Colonic mucosa (tissue), 4 donors: ENCODE measurements at regions not wholly inside any gene's neighbourhood (a gene's known extent, or its start where the extent isn't known, plus 50 kb on each side); places are given as distances from the start of the nearest gene placed in this dataset.

Experiments used
- DNase-seq: peaks from one replicate; pipeline ENCODE4 v3.0.0-alpha.2; 2020
- H3K27ac ChIP-seq: fragments of 200-600 bp; one replicate; pipeline ENCODE4 v1.8.0; 2021
- H3K27me3 ChIP-seq: fragments of 200-600 bp; one replicate; pipeline ENCODE4 v1.8.0; 2021
- H3K36me3 ChIP-seq: fragments of 200-600 bp; one replicate; pipeline ENCODE4 v1.8.0; 2021
- H3K4me1 ChIP-seq: fragments of 200-600 bp; one replicate; pipeline ENCODE4 v1.8.0; 2021; ENCODE audit warnings: mild to moderate bottlenecking
- H3K4me3 ChIP-seq: fragments of 200-600 bp; one replicate; pipeline ENCODE4 v1.8.0; 2021
- H3K9ac ChIP-seq, 2 donors: one replicate each; pipeline ENCODE4 v1.7.0; 2013; ENCODE audit warnings: control low read depth in 2 of 2, low read depth in 2 of 2, low read length in 2 of 2
- H3K9me3 ChIP-seq: fragments of 200-600 bp; one replicate; pipeline ENCODE4 v1.8.0; 2021
- intact Hi-C: fragments of 100-400 bp; cut with DNase I; formaldehyde crosslinking; loops from one replicate; pipeline ENCODE4 v1.14.1; 2022
- TF ChIP-seq, protein P1 (sequence below): fragments of 200-600 bp; IDR thresholded peaks from one replicate; pipeline ENCODE4 v1.8.0; 2022; ENCODE audit warnings: antibody characterized with exemption, mild to moderate bottlenecking
- donor health status: healthy.
- donor health status: DM: no; HTN: no; CAD: no.
- donor health status: DM: no; HTN: no; CAD: no.

DNA sequence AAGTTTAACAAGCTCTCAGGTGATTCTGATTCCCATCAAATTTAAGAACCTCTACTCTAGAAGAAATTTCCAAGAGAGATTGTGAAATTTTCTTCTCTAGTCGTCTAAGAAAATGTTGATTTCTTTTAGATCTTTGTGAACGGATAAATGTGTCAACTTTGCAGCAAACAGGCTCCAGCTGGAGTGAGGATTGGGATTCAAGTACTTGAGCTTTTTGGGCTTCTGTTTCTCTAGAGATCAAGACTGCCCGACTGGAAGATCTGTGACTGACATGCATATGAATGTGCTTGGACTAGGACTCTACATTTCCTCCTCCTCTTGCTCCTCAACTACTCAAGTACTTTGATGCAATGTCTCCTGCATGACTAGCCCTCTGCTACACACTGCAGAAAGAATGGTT is 388.3 kb downstream of the TMEM38B start:
- no peaks in the 10 kb centered on the region for H3K4me1 ChIP-seq
- H3K36me3 ChIP-seq = no peaks in the 10 kb centered on the region
- TF ChIP-seq, protein P1, sequence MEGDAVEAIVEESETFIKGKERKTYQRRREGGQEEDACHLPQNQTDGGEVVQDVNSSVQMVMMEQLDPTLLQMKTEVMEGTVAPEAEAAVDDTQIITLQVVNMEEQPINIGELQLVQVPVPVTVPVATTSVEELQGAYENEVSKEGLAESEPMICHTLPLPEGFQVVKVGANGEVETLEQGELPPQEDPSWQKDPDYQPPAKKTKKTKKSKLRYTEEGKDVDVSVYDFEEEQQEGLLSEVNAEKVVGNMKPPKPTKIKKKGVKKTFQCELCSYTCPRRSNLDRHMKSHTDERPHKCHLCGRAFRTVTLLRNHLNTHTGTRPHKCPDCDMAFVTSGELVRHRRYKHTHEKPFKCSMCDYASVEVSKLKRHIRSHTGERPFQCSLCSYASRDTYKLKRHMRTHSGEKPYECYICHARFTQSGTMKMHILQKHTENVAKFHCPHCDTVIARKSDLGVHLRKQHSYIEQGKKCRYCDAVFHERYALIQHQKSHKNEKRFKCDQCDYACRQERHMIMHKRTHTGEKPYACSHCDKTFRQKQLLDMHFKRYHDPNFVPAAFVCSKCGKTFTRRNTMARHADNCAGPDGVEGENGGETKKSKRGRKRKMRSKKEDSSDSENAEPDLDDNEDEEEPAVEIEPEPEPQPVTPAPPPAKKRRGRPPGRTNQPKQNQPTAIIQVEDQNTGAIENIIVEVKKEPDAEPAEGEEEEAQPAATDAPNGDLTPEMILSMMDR = no peak
- H3K27me3 ChIP-seq = no peaks in the 10 kb centered on the region
- H3K27ac ChIP-seq = no peak overlapping the region
- DNase-seq = no peak
- intact Hi-C loops = no loop called here
- H3K4me3 ChIP-seq = no peak overlapping the region
- H3K9ac ChIP-seq = no peak overlapping the region
- no peaks in the 10 kb centered on the region for H3K9me3 ChIP-seq

DNA sequence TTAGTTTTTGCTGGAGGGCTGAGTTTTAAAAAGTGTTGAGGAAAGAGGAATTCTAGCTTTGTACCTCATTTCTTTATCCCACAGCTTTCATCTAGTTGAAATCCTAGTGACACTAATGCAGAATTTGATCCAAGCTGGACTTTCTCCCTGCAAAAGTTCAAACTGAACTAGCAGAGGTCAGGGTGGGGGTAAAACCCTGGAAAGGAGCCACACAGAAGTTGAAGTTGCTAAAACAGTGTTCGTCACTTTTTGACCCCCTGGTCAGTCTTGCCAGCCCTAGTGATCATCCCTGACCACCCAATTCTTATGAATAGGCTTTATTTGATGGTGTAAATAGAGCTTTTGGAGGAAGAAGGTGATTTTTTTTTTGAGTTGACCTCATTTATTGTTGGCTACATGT is 390.4 kb downstream of the TMEM38B start:
- no peaks in the 10 kb centered on the region for H3K27me3 ChIP-seq
- H3K9me3 ChIP-seq = no peaks in the 10 kb centered on the region
- no peak overlapping the region for H3K9ac ChIP-seq
- H3K36me3 ChIP-seq = no peaks in the 10 kb centered on the region
- TF ChIP-seq, protein P1 = no peak
- no peak overlapping the region for H3K4me3 ChIP-seq
- DNase-seq = no peak
- intact Hi-C loops = no loop called here
- H3K27ac ChIP-seq = no peak overlapping the region
- no peaks in the 10 kb centered on the region for H3K4me1 ChIP-seq

DNA sequence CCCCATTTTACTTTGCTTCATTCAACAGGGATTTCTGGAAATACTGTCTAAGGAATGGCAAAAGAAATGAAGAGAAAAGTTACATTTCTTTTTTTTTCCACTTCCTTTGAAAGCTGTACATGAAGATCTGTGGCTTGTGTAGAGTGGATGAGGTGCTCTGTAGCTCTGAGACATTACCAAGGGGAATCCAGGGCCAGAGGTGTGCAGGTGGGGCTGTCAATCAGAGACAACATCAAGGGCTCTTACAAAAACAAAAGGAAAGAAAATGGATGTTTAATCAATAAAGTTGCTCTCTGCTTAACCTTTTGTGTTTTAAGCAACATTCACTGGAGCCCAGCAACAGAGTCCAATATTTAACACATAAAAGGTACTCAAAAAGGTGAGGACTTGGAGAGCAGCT is 391.1 kb downstream of the TMEM38B start:
- no peaks in the 10 kb centered on the region for H3K27me3 ChIP-seq
- H3K9ac ChIP-seq = no peak overlapping the region
- no peak for DNase-seq
- H3K9me3 ChIP-seq = no peaks in the 10 kb centered on the region
- TF ChIP-seq, protein P1 = no peak
- no peaks in the 10 kb centered on the region for H3K4me1 ChIP-seq
- no peak overlapping the region for H3K4me3 ChIP-seq
- H3K27ac ChIP-seq = no peak overlapping the region
- H3K36me3 ChIP-seq = no peaks in the 10 kb centered on the region
- intact Hi-C loops = no loop called here

DNA sequence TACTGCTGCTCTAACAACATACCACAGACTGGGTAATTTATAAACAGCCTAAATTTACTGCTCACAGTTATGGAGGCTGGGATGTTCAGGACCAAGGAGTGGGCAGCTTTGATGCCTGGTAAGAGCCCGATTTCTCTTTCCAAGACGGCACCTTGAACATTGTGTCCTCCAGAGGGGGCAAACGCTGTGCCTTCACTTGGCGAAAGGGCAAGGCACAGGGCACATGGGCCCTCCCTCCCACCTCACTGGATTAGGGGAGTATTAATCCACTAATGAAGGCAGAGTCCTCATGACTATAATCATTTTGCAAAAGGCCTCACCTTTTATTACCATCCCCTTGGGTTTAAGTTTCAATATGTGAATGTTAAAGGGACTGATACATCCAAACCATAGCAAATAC is 397.7 kb downstream of the TMEM38B start:
- TF ChIP-seq, protein P1 = no peak
- intact Hi-C loops = no loop called here

DNA sequence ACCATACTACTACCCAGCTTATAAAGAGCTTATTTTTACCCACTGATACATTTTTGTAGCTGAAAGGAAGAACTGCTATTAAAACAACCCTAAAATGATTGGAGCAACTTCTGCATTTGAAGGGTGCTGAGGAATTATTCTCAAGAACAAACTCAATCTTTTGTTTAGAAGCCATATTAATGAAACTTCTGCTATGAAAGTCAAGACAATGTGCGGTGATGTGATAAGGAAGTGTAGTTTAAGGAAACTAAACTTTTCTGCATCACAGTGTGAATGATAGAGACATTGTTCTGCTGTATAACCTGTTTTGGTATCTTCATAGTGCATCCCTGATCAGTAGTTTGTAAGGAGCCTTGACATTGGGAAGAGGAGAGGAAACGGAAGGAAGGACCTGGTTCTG is 408.5 kb downstream of the TMEM38B start:
- H3K36me3 ChIP-seq = no peaks in the 10 kb centered on the region
- intact Hi-C loops = no loop called here

More for the DNA sequence above, 397.7 kb downstream of the TMEM38B start:
- DNase-seq = no peak
- Histone ChIP-seq H3K27ac (no peak overlapping the region), H3K9ac (no peak overlapping the region), H3K27me3 (no peaks in the 10 kb centered on the region), H3K36me3 (no peaks in the 10 kb centered on the region), H3K9me3 (no peaks in the 10 kb centered on the region), H3K4me1 (no peaks in the 10 kb centered on the region), H3K4me3 (no peak overlapping the region)

More for the DNA sequence above, 408.5 kb downstream of the TMEM38B start:
- DNase-seq = no peak
- TF ChIP-seq, protein P1 = no peak
- Histone ChIP-seq H3K4me1 (no peaks in the 10 kb centered on the region), H3K9ac (no peak overlapping the region), H3K9me3 (no peaks in the 10 kb centered on the region), H3K27ac (no peak overlapping the region), H3K27me3 (no peaks in the 10 kb centered on the region), H3K4me3 (no peak overlapping the region)
